ENCODE measurements at regions not wholly inside any gene's neighbourhood (a gene's known extent, or its start where the extent isn't known, plus 50 kb on each side); places are given as distances from the start of the nearest gene placed in this dataset.

DNA sequence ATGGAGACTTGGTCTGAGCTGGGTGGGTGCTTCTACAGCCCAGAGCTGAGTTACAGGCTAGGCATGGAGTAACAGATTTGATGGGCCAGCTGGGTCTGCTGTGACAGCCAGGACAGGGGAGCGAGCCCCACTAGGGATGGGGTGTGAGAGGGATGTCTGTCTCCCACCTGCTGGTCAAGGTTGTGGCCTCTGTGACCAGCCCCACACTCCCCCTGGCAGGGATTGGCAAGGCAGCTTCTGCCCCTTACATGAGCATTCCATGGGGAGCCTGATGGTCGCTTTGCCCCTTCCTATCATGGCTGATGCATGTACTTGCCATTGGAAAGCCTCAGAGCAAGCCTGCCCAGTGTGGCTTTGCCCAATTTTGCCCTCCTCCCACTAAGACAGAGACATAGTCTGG is 162.0 kb upstream of the FIGN start:
- TF ChIP-seq, protein P1, sequence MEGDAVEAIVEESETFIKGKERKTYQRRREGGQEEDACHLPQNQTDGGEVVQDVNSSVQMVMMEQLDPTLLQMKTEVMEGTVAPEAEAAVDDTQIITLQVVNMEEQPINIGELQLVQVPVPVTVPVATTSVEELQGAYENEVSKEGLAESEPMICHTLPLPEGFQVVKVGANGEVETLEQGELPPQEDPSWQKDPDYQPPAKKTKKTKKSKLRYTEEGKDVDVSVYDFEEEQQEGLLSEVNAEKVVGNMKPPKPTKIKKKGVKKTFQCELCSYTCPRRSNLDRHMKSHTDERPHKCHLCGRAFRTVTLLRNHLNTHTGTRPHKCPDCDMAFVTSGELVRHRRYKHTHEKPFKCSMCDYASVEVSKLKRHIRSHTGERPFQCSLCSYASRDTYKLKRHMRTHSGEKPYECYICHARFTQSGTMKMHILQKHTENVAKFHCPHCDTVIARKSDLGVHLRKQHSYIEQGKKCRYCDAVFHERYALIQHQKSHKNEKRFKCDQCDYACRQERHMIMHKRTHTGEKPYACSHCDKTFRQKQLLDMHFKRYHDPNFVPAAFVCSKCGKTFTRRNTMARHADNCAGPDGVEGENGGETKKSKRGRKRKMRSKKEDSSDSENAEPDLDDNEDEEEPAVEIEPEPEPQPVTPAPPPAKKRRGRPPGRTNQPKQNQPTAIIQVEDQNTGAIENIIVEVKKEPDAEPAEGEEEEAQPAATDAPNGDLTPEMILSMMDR (IDR thresholded peaks at IDR 0.05): no peak
- no peak for TF ChIP-seq POLR2A (IDR thresholded peaks at IDR 0.05)
